ENCODE measurements at regions not wholly inside any gene's neighbourhood (a gene's known extent, or its start where the extent isn't known, plus 50 kb on each side); places are given as distances from the start of the nearest gene placed in this dataset.

GRCh38 chr2:18498531-18498930 is 61.9 kb downstream of the RDH14 start:
- peaks cover 7% of the 10 kb centered on the region for H3K4me1 ChIP-seq
- intact Hi-C loops (cut with DNase I): no loop called here
- H3K27ac ChIP-seq: no peak overlapping the region
- TF ChIP-seq, protein P1, sequence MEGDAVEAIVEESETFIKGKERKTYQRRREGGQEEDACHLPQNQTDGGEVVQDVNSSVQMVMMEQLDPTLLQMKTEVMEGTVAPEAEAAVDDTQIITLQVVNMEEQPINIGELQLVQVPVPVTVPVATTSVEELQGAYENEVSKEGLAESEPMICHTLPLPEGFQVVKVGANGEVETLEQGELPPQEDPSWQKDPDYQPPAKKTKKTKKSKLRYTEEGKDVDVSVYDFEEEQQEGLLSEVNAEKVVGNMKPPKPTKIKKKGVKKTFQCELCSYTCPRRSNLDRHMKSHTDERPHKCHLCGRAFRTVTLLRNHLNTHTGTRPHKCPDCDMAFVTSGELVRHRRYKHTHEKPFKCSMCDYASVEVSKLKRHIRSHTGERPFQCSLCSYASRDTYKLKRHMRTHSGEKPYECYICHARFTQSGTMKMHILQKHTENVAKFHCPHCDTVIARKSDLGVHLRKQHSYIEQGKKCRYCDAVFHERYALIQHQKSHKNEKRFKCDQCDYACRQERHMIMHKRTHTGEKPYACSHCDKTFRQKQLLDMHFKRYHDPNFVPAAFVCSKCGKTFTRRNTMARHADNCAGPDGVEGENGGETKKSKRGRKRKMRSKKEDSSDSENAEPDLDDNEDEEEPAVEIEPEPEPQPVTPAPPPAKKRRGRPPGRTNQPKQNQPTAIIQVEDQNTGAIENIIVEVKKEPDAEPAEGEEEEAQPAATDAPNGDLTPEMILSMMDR (IDR thresholded peaks at IDR 0.05): no peak
- no peak for TF ChIP-seq POLR2A (IDR thresholded peaks at IDR 0.05)
- no peak for DNase-seq
- no peaks in the 10 kb centered on the region for H3K36me3 ChIP-seq (replicated peaks in 1 of 2; ENCODE audit: insufficient read depth in 1 of 2, low read depth in 2 of 2)
- H3K27me3 ChIP-seq: no peaks in the 10 kb centered on the region
- ATAC-seq: no peak
- H3K4me3 ChIP-seq: no peak overlapping the region
- no peaks in the 10 kb centered on the region for H3K9me3 ChIP-seq

DNA sequence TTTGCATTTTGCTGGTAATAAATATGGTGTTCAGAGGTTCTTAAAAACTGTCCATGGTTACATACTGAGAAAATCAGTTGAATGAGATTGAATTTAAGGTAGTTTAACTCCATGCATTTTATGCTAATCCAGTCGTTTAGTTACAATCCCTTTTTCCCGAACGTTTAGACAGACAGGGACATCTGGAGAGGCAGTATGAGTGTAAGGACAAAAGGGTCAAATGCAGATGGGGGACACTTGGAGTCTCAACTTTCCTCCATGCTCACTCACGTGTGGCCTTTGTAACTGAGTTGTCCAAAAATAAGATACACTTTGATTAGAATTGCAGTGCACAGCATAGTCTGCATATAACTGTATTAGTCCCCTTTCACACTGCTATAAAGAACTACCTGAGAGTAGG is 63.9 kb downstream of the RDH14 start:
- DNase-seq (no peak), ATAC-seq (no peak)
- WGBS, 2 donors: 63 to 64% methylated on average over 4 of the region's 4 CpGs
- no peaks in the 10 kb centered on the region for H3K36me3 ChIP-seq (replicated peaks in 1 of 2; ENCODE audit: insufficient read depth in 1 of 2, low read depth in 2 of 2)
- no peak overlapping the region for H3K27ac ChIP-seq
- intact Hi-C loops (cut with DNase I): no loop called here
- H3K27me3 ChIP-seq: no peaks in the 10 kb centered on the region
- peaks cover 7% of the 10 kb centered on the region for H3K4me1 ChIP-seq
- no peak for TF ChIP-seq POLR2A (IDR thresholded peaks at IDR 0.05)
- TF ChIP-seq, protein P1 (IDR thresholded peaks at IDR 0.05): no peak
- no peaks in the 10 kb centered on the region for H3K9me3 ChIP-seq
- H3K4me3 ChIP-seq: no peak overlapping the region

DNA sequence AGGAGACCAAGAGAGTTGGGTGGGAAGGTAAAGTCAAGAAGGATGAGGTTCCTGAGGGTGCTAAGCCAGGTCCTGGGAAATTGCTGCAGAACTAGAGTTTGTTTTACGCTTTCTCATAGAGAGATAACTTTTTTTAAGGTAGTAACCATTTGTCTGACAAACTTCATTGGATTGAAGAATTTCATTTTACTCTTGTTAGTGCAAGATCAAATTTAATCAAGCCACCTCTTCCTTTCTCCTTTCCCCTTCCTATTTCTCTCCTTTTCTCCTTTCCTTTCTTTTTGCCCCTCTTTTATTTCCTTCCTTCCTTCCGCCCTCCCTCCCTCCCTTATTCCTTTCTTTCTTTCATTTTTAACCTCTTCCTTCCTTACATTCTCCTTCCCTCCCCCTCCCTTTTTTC is 65.4 kb downstream of the RDH14 start:
- no peaks in the 10 kb centered on the region for H3K36me3 ChIP-seq (replicated peaks in 1 of 2; ENCODE audit: insufficient read depth in 1 of 2, low read depth in 2 of 2)
- intact Hi-C loops (cut with DNase I): no loop called here
- no peaks in the 10 kb centered on the region for H3K27me3 ChIP-seq
- ATAC-seq (no peak), DNase-seq (no peak)
- H3K9me3 ChIP-seq: no peaks in the 10 kb centered on the region
- H3K4me3 ChIP-seq: no peak overlapping the region
- no peak for TF ChIP-seq POLR2A (IDR thresholded peaks at IDR 0.05)
- TF ChIP-seq, protein P1 (IDR thresholded peaks at IDR 0.05): no peak
- peaks cover 7% of the 10 kb centered on the region for H3K4me1 ChIP-seq
- no peak overlapping the region for H3K27ac ChIP-seq
- 20 to 60% methylated on average over 2 of the region's 2 CpGs for WGBS, 2 donors

GRCh38 chr2:18492721-18493120 is 67.7 kb downstream of the RDH14 start:
- TF ChIP-seq POLR2A (IDR thresholded peaks at IDR 0.05): no peak
- TF ChIP-seq, protein P1 (IDR thresholded peaks at IDR 0.05): no peak
- no peak for DNase-seq
- Histone ChIP-seq H3K9me3 (no peaks in the 10 kb centered on the region), H3K27me3 (no peaks in the 10 kb centered on the region), H3K36me3 (replicated peaks in 1 of 2; ENCODE audit: insufficient read depth in 1 of 2, low read depth in 2 of 2) (no peaks in the 10 kb centered on the region), H3K27ac (no peak overlapping the region), H3K4me3 (no peak overlapping the region), H3K4me1 (no peaks in the 10 kb centered on the region)
- 44 to 50% methylated on average over 2 of the region's 2 CpGs for WGBS, 2 donors
- intact Hi-C loops (cut with DNase I): no loop called here
- no peak for ATAC-seq

GRCh38 chr2:18491577-18491976 is 68.9 kb downstream of the RDH14 start:
- intact Hi-C loops (cut with DNase I): no loop called here
- WGBS, 2 donors: 70 to 75% methylated on average over 3 of the region's 3 CpGs
- ATAC-seq: no peak

More at GRCh38 chr2:18491577-18491976, 68.9 kb downstream of the RDH14 start:
- Histone ChIP-seq H3K9me3 (no peaks in the 10 kb centered on the region), H3K4me3 (no peak overlapping the region), H3K27ac (no peak overlapping the region), H3K4me1 (no peaks in the 10 kb centered on the region), H3K36me3 (replicated peaks in 1 of 2; ENCODE audit: insufficient read depth in 1 of 2, low read depth in 2 of 2) (no peaks in the 10 kb centered on the region), H3K27me3 (no peaks in the 10 kb centered on the region)
- DNase-seq: no peak
- no peak for TF ChIP-seq POLR2A (IDR thresholded peaks at IDR 0.05)
- TF ChIP-seq, protein P1 (IDR thresholded peaks at IDR 0.05): no peak
